IPS-NIHi7 (cell line): ENCODE measurements at regions not wholly inside any gene's neighbourhood (a gene's known extent, or its start where the extent isn't known, plus 50 kb on each side); places are given as distances from the start of the nearest gene placed in this dataset.

Experiments used
- DNase-seq: peaks from one replicate; pipeline ENCODE4 v3.0.0; 2012; ENCODE audit warnings: mixed read lengths; ENCODE audit errors: extremely low spot score

DNA sequence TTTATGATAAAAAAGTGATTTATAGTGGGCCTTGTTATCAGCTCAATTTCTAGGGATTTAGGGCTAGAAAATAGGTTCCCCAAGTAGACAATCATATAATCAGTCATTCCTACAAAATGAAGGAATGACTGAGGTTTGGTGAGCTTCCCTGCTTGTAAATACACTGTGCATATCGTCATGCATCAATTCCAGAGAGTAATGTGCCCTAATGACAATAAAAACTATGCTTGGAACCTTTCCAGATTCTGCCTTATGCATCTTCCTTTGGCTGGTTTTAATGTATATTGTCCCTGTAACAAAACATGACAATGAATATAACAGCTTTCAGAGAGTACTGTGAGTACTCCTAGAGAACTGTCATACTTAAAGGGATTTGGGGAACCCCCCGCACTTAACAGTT lies 1310.9 kb downstream of the PCDH7 start:
- DNase-seq: no peak

DNA sequence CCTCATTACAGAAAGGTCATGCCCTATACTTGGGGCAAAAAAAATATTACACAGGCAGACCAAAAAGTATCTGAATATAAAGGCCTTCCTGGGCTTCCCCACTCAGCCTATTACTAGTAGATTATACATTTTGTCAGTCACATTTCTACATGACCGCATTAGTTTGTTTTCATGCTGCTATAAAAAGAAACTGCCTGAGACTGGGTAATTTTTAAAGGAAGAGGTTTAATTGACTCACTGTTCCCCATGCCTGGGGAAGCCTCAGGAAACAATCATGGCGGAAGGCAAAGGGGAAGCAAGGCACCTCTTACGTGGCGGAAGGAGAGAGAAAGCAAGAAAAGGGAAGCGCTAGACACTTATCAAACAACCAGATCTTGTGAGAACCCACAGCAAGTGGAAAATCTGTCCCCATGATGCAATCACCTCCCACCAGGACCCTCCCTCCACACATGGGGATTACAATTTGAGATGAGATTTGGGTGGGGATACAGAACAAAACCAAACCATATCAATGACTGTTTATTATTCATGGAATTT lies 1312.0 kb downstream of the PCDH7 start:
- DNase-seq: no peak

DNA sequence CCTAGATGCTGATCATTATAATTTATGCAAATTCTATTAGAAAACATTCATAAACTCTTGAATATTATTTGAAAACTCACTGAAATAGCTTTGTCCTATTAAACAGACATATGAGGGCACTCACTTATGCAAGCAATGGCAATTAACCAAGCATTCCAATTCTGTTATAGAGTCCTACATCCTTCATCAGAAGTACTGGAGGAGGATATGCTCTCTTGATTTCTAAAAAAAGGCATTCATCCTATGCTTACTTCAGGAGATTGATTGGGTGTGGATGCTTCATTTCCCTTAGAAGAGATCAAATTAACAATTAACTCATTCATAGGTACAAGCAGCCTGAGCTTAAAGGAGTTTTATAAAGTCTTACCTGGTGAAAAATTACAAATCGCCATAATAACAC lies 1317.2 kb downstream of the PCDH7 start:
- no peak for DNase-seq

DNA sequence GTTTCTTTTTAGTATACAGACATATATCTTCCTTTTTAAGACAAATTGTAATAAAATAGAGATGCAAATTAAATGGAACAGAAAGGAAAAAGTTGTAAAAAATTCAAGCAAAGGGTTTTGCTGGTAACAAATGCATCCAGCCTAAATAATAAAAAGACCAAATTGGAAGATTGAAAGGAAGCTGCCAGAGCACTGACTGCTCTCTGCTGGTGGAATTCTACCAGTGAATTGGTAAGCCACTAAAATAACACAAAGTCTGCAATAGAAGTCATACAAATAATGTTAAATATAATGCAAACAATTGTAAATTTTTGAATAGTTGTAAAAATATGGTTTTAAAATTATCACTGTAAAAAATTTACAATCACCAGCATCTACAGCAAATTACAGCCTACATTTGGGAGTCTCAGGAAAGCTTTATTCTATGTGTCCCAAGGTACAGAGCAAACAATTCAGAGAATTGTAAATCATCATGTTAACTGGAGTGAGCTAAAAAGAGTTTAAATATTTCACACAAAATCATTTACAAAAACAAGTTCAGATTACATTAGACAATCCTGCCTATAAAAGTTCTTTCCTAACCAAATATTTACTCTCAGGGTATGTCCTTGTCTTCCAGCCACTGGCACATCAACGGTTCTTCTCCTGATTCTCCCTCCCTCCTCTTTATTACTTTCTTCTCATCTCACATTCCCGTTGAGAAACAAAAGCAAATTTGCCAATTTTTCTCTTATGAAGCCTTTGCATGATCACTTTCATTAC lies 1322.5 kb downstream of the PCDH7 start:
- no peak for DNase-seq

DNA sequence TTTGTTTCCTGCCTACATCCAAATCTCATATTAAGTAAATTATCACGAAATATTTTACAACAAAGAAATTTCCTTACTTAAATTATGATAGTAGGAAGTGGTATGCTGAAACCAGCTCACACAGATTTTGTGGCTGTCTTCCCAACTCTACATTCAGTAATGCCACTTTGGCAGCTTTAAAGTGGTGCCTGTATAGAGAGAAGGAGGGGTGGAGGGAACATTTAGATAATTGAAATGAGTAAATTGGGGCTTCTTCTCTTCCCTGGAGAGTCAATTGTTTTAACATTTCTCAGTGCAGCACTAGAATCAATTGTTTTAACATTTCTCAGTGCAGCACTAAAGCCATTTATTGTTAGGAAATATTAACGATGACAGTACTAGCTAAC lies 1323.1 kb downstream of the PCDH7 start:
- no peak for DNase-seq

DNA sequence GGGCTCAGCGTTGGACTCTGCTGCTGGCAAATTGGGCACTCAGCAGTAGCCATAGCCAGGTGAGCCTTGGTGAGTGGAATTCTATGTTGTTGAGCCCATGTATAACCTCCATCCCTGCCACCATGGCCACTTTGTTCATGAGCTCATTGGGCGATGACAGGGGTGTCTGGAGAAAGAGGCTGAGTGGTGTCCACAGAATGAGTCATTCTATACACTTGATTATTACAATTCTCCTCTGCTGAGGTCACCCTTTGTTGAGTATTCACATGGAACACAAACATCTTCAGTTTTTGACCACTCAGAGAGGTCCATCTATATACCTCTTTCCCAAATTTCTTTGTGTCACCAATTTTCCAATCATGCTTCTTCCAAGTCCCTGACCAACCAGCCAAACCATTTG lies 1341.7 kb downstream of the PCDH7 start:
- DNase-seq: no peak

DNA sequence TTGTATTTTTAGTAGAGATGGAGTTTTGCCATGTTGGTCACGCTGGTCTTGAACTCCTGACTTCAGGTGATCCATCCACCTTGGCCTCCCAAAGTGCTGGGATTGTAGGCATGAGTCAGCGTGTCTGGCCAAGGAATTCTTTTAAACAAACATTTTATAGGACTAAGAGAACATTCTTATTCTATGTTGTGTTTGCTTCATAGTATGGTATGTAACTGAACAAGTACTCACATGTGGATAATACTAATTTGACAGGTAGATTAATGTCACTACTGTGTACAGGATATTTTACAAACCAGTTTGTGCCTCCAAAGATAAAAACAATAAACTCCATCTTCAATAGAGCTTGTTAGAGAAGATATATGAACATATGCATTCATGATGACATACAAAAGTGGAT lies 1353.4 kb downstream of the PCDH7 start:
- no peak for DNase-seq

DNA sequence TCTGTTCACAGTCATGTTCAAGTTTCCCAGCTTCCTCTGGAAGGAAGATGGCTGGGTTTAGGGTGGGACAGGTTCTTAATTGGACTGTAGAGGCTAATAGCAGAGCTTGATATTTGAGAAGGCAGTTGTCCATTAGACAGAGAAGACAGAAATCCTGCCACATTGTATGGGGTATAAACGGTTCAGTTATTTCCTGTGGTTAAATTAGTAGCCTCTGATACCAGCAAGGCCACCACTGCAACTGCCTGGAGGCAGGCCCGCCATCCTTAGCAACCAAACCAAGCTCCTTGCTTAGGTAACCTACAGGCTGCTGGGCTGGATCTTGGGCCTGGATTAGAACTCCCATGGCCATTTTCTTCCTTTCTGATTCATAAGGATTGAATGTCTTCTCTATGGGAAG lies 1367.0 kb downstream of the PCDH7 start:
- DNase-seq: no peak

DNA sequence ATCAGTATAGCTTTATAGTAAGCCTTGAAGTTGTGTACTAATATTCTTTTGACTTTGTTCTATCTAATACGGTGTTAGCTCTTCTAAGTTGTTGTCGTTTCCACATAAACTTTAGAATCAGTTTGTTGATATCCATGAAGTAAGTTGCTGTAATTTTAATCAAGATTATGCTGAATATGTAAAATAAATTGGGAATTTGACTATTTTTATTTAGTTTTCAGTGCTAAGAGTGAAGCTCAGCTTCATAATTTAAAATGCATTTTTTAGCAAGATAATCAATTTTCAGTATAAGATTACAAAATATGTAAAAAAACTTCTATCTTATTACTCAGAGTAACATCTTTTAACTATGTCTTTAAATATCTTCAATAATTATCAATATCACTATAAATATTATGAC lies 1374.8 kb downstream of the PCDH7 start:
- DNase-seq: no peak

DNA sequence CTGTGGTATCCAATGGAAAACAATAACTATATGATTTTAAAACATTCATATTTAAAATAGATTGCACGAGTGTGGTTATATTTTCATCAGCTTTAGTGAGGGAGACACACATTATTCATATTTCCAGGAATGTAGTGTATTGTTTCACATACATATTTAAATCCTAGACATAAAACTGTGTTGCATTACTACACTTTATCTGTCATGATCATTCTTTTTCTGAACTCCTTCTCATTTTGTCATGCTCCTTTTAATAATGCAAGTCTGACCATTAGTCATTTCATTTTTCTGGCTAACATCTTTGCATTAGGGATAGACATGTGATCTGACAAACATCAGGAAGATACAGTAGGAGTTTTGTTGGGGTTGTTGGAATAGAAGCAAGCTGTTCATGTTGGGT lies 1382.7 kb downstream of the PCDH7 start:
- DNase-seq: no peak

DNA sequence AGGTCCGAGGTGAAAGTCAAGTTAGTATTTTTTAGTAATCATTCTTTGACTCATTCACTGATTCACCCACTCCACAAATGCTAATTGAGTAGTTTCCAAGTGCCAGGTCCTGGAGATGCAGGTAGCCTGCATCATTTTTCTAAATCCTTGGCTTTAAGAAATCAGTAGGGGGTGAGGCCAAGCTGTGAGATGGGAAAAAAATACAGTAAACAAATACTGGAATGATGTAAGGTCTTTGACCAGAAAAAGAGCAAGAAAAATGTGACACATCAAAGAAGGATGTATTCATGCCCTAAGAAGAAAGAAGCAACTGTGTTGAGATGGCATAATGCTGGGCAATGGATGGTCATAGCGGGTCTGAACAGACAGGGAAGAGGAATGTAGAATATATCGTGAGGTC lies 1386.6 kb downstream of the PCDH7 start:
- no peak for DNase-seq

DNA sequence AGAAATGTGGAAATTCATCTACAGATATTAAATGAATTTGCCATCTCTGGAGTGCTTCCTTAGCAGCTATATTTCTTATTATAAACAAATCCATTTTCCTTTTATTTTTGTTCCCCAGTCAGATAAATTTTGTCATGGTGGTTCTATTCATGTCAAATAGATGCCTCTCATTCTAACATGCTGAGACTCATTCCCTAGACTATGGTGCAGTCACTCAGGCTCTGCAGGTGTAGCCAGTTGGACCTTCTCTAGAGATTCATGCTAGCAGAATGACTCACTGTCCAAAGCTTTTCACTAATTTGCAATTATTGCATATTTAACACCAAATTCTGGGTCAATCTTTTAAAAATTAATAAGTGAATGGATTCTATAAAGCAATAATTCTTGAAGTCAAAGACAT lies 1392.7 kb downstream of the PCDH7 start:
- DNase-seq: no peak

DNA sequence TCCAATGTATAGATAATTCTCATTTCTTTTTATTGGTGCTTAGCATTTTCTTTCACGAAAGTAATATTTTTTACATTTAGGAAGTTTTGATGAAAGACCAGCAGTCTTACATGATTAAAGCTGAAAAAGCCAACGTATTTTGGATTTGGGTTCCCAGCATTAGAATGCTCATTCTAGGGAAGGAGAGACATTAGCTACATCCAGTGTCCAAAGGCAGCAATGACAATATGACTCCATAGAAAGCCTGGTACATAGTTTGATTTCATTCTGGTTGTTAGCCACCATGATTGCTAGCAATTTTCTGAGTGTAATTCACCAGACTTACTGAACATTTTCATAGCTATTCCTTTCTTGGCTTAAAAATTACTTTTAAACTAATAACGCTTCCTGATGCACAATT lies 1397.5 kb downstream of the PCDH7 start:
- DNase-seq: no peak

DNA sequence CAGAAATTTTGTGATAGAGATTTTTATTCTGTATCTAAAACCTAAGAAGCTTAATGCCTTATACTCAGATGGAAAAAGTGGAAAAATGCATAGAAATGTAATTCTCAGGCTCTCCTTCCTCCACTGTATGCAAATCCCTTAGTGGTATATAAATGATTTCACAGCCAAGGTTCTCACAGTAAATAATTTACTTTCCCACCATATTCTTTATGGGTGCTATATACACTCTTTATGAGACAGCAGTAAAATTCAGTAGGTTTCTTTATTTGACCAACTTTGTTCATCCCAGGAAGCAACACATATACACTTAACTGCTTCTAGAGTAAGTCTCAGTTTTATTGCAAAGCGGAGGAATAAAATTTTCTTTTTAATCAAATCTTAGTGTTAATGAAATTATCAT lies 1399.7 kb downstream of the PCDH7 start:
- DNase-seq: no peak

DNA sequence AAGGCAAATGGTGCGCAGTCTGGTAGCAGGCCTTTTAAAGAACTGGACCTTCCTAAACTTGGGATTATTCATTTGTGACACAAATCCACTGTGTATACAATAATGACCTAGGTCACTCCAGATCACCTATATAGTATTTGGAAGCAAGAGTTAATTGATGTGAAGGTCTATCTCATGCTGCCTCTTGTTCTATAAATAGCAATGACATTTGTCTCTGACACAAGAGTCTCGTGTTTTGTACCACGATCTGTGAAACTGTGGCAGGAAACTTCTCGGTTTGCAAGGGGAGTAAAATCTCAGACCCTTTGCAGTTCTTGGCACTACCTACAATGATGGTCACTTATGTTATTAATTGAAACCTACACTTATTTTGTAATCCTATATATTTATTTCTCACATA lies 1408.4 kb downstream of the PCDH7 start:
- no peak for DNase-seq

DNA sequence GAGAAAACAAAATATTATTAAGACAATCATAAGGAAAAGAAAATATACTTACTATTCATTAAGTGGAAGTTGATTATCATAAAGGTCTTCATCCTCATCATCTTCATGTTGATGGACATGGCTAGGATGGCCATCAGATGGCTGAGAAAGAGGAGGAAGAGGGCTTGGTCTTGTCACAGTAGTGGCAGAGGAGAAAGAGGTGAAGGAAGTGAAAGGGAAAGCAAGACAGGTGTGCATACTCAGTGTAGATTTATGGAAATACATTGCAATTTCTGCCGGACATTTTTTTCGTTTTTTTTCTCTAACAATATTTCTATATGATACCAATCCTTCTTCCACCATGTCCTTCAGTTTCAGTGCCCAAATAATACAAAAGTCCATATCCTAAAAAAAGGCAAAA lies 1409.8 kb downstream of the PCDH7 start:
- no peak for DNase-seq

DNA sequence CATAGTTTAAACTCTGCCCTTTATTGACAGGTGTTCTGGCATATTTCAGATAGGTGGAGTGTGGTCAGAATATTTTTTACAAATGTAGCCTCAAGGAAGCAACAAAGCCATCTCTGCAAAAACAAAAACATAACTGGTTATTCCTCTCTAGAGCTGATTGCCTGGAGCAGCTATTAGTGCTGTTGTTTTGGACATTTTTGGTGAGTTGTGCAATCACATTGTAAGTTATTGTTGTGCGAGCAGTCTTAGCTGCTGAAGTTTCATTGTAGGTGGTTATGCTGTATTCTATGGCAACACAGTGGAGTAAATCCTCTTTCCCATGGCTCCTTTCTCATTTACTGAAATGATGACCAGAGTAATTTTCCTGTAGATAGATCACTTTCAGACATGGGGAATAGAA lies 1413.0 kb downstream of the PCDH7 start:
- DNase-seq: no peak

DNA sequence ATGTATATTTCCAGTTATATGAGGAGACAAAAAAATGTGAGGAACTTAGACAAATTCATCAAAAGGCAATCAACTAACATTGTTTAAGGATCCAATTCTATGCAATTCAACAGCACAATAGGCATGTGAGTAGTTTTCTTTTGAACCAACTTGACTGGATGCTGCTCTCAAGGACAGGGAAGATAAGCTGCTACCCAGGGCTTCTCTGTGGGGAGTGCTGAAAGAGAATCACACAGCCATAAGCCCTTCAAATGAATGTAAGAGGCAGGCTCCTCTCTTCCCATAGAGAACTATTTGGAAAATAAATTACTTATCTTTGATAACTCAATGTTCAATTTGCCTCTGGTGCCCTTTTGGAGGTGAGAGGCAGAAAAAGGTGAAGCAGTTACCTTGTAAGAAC lies 1413.6 kb downstream of the PCDH7 start:
- no peak for DNase-seq

DNA sequence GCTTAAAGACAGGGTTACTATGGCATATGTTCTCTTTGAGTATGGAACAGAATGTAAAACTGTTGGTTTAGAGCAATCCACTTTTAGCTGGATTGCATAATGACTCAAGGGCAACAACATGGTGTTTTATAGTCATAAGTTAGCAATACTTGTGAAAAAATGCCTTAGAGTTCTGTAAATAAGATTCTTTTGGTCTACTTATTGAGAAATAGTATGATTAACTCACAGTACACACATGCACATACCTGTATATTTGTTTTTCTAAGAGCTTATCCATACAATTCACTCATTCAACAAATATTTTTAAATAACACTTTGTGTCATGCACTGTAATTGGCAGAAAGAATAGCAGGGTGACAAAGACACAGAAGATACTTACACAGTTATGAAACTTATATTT lies 1415.5 kb downstream of the PCDH7 start:
- DNase-seq: no peak

DNA sequence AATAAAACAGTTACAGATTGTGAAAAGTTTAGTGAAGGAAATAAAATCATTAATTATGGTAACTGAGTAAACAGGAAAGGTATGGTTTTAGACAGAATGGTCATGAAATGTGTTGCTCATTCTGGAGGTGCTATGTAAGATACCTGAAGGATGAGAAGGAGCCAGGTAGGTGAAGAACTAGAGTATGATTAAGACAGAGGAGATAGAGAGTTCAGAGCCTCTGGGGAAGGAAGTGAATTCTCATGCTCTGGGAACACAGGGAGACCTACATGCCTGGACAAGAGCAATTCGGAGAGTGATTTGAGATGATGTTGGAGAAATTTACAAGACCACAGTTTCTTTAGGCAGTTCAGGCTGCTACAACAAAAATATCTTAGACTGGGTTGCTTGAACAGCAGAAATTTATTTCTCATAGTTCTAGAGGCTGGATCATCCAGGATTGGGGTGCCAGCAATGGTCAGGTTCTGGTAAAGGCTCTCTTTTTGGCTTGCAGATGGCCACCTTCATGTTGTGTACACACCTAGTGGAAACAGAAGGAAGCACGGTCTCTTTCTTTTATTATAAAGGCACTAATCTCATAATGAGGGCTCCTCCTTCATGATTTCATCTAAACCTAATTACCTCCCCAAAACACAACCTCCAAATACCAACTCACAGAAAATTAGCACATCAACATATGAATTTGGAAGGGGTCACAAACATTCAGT lies 1416.1 kb downstream of the PCDH7 start:
- DNase-seq: no peak

DNA sequence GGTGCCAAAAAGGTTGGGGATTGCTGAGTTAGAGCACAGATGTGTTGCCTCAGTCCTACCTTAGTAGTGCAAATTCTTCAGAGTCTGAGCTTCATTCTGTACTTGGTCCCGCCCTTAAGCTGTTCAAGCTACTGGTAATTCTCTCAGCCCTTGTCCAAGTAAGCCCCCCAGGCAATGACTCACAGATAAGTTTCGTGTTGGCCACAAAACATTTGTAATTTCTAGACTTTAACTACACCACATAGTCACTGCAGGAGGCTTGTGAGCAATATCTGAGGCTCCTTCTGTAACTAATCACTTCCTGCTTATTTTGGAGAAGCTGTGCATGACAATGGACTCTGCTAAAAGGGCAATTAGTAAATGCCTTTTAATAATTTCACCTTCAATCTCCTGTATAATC lies 1420.5 kb downstream of the PCDH7 start:
- no peak for DNase-seq

DNA sequence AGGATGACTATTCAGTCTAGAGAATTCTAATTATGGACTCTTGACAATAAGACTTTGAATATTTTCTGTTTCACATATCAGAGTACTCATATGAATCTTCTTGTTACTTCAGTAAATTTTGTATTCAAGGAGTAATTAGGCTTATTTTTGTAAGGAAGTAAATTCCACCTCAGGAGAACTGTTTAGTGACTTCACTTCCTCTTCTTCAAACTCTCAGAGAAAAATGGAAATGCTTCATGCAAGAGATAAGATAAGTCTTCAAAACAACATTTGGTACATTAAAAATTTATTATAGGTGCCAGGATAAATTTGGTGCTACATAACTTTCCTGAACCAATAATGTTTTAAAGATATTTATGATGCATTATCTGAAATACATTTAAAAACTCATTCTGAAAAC lies 1421.9 kb downstream of the PCDH7 start:
- no peak for DNase-seq

DNA sequence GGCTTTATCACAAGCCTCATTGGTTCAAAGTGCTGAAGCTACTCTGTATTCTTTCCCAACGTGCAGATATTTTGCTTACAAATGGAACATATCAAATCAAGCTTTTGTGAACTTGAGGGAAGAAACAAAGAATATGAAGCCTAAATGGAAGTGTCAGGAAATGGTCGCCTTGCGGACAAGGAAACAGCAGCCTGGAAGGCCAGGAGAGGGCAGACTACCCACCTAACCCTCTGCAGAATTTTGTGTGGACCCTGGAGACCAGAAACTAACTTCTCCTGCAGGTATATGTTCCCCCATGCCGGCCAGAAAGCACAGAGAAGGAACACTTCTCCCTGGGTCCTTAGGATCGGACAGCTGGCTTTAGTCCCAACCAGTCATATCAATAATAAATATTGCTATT lies 1425.8 kb downstream of the PCDH7 start:
- peak; percentile 18 for DNase-seq
